Kidney epithelial cell (primary cell): ENCODE measurements at regions not wholly inside any gene's neighbourhood (a gene's known extent, or its start where the extent isn't known, plus 50 kb on each side); places are given as distances from the start of the nearest gene placed in this dataset.

Experiments
- DNase-seq: peaks from one replicate; pipeline ENCODE4 v3.0.0-alpha.2; 2010; ENCODE audit warnings: low read depth
- H3K27me3 ChIP-seq: 2 replicates; pipeline ENCODE4 v1.6.0; 2011; ENCODE audit warnings: low read length; ENCODE audit not compliant: control insufficient read depth, insufficient read depth
- H3K36me3 ChIP-seq: 2 replicates; pipeline ENCODE4 v1.5.1; 2011; ENCODE audit warnings: low read length; ENCODE audit not compliant: control insufficient read depth, insufficient read depth
- H3K4me3 ChIP-seq: 2 replicates; pipeline ENCODE4 v1.5.1; 2011; ENCODE audit warnings: low read depth, mild to moderate bottlenecking, control low read depth, low read length
- TF ChIP-seq, protein P1 (sequence below): IDR thresholded peaks from 2 replicates; pipeline ENCODE4 v1.5.1; 2011; ENCODE audit warnings: mild to moderate bottlenecking, moderate library complexity, low read length, control low read depth, inconsistent platforms; ENCODE audit not compliant: insufficient read depth, poor library complexity, severe bottlenecking

DNA sequence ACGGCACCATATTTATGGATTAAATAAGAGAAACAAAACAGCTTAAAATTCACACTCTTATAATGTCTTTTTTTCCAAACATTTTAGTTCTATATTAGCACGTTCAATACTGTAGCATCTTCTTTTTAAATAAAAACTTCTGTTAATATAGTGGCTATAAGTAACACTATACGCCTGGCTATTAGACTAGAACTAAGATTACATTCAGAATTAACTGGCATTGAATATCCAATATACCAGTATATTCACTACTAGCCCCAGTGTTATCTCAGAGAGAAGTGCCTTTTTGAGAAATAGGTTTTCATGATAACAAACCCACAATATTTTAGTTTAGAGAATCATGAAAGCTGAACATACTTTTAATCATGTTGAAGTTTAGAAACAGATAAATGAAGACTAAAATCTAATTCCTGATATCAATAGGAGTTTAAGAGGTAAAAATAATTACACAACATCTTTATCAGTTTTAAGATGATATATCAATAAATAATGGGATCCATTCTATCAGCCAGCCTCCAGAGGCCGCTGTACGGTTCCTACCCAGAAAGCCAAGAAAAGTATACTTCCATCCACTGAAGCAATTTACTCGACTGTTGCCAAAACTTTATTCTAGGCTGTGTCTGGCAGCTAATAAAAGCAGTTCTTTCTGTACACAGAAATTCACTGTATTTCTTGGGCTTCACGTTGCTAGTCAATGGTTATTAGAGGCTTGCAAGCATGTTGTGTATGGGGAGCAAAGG lies 1113.4 kb upstream of the MIR17HG start:
- DNase-seq: no peak
- Histone ChIP-seq H3K36me3 (no peaks in the 10 kb centered on the region), H3K27me3 (no peaks in the 10 kb centered on the region), H3K4me3 (no peak overlapping the region)
- TF ChIP-seq, protein P1, sequence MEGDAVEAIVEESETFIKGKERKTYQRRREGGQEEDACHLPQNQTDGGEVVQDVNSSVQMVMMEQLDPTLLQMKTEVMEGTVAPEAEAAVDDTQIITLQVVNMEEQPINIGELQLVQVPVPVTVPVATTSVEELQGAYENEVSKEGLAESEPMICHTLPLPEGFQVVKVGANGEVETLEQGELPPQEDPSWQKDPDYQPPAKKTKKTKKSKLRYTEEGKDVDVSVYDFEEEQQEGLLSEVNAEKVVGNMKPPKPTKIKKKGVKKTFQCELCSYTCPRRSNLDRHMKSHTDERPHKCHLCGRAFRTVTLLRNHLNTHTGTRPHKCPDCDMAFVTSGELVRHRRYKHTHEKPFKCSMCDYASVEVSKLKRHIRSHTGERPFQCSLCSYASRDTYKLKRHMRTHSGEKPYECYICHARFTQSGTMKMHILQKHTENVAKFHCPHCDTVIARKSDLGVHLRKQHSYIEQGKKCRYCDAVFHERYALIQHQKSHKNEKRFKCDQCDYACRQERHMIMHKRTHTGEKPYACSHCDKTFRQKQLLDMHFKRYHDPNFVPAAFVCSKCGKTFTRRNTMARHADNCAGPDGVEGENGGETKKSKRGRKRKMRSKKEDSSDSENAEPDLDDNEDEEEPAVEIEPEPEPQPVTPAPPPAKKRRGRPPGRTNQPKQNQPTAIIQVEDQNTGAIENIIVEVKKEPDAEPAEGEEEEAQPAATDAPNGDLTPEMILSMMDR: no peak

DNA sequence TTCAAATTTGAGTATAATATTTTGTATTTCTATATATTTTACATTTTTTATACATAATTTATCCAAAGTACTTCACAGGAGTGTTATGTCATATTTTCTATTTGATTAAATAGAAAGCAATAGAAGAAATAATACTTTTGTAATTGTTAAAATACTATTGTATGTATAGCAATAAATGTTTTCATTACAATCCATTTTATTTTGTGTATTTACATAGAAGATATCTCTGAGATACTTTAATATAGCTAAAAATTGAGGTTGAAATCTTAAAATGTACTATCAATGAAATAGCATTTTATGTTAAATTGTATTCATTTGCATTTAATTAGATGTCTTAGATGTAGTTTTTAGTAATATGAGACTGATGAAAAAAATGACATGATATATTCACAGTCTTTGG lies 1109.6 kb upstream of the MIR17HG start:
- TF ChIP-seq, protein P1: no peak
- no peak for DNase-seq
- H3K27me3 ChIP-seq: no peaks in the 10 kb centered on the region

DNA sequence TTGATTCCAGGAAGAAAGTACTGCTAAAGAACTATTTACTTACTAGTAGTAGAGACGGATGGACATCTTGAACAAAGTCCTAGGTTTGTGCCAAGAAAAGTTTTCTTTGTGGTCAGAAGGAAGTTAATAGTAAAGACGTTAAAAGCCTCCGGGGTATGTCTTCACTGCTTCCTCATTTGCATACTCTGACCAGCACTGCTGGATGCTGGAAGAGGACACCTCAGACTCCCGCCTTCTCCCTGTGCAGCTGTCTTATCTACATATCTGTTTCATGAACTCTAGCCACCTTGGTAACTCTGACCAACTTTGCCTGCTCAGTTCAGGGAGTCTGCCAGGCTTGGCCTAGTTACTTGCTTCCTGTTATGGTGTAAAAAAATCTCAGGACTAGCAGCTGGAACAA lies 1109.1 kb upstream of the MIR17HG start:
- H3K4me3 ChIP-seq: no peak overlapping the region
- TF ChIP-seq, protein P1: no peak
- DNase-seq: no peak
- H3K27me3 ChIP-seq: no peaks in the 10 kb centered on the region
- H3K36me3 ChIP-seq: no peaks in the 10 kb centered on the region

More for the DNA sequence above, 1109.6 kb upstream of the MIR17HG start:
- Histone ChIP-seq H3K4me3 (no peak overlapping the region), H3K36me3 (no peaks in the 10 kb centered on the region)

DNA sequence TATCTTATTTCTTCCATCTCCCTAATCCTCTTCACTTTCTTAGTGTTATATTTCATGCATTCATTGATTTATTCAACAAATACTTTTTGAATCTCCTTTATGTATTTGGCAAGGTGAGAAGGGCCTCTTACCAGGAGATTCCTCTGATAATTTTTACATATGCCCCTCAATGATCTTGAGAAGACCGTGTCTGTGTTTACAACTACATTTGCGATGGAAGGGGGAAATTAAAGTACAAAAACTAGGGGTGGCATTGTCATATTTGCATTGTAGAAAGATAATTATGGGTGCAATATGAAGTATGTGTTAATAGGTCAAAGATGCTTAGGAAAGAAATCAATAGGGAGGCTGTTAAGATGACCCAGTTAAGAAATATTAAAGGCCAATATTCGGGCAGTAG lies 1108.4 kb upstream of the MIR17HG start:
- TF ChIP-seq, protein P1: no peak
- no peak for DNase-seq
- no peaks in the 10 kb centered on the region for H3K36me3 ChIP-seq
- H3K27me3 ChIP-seq: no peaks in the 10 kb centered on the region
- no peak overlapping the region for H3K4me3 ChIP-seq

DNA sequence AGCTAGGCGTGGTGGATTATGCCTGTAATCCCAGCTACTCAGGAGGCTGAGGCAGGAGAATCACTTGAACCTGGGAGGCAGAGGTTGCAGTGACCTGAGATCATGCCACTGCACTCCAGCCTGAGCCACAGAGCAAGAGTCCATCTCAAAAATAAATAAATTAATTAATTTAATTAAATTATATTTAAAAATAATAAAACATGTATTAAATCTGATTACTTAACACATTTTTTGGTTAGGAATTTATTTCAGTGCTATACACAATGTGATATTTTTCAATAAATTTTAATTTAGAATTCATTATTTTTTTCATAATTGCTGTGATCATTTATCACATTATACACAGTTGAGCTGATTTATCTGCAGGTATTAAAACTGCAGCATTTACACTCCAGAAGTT lies 1101.5 kb upstream of the MIR17HG start:
- no peaks in the 10 kb centered on the region for H3K27me3 ChIP-seq
- TF ChIP-seq, protein P1: no peak
- H3K36me3 ChIP-seq: no peaks in the 10 kb centered on the region
- DNase-seq: no peak
- H3K4me3 ChIP-seq: no peak overlapping the region
